ENCODE measurements at regions not wholly inside any gene's neighbourhood (a gene's known extent, or its start where the extent isn't known, plus 50 kb on each side); places are given as distances from the start of the nearest gene placed in this dataset.

GRCh38 chr1:116292929-116293725 is 79.9 kb upstream of the ATP1A1 start:
- TF ChIP-seq CTCF (IDR thresholded peaks at IDR 0.05) (no peak), POLR2AphosphoS5 (IDR thresholded peaks at IDR 0.05) (no peak), POLR2A (IDR thresholded peaks at IDR 0.05; ENCODE audit: low read depth) (no peak)
